Motor neuron (in vitro differentiated cells): ENCODE measurements at regions not wholly inside any gene's neighbourhood (a gene's known extent, or its start where the extent isn't known, plus 50 kb on each side); places are given as distances from the start of the nearest gene placed in this dataset.

Experiments used
- ATAC-seq, 8 experiments: fragments of 200-7000 bp; cut with Tn5 transposase; replicated peaks in 6 of 8; 2 replicates each; pipeline ENCODE4 v1.8.0; 2021; ENCODE audit warnings: mild to moderate bottlenecking in 8 of 8, moderate library complexity in 8 of 8
- H3K27ac ChIP-seq, 2 donors: fragments of 250-450 bp; sonication (Bioruptor Pico); 2 replicates each; pipeline ENCODE4 v1.9.0; 2021; ENCODE audit warnings: antibody characterized with exemption in 2 of 2, mild to moderate bottlenecking in 2 of 2, moderate library complexity in 1 of 2
- H3K4me1 ChIP-seq, 2 donors: fragments of 250-450 bp; sonication (Bioruptor Pico); replicated peaks in 1 of 2; 2 replicates each; pipeline ENCODE4 v1.6.1; 2021; ENCODE audit warnings: antibody characterized with exemption in 2 of 2, mild to moderate bottlenecking in 2 of 2, moderate library complexity in 1 of 2
- H3K4me3 ChIP-seq, 5 donors: fragments of 250-450 bp; sonication (Bioruptor Pico); 2 replicates each; pipeline ENCODE4 v1.9.0; 2021; ENCODE audit warnings: antibody characterized with exemption in 5 of 5, mild to moderate bottlenecking in 5 of 5, moderate library complexity in 4 of 5
- WGBS, 10 experiments: fragments of 450-650 bp; shearing (Covaris generic); methylation state at CpG; one replicate each; pipeline ENCODE4 v1.0.0; 2022; 5-methylcytosine and 5-hydroxymethylcytosine counted together
- in situ Hi-C, 9 experiments: fragments of 400-800 bp; cut with MboI; loops; one replicate each; pipeline ENCODE4 v1.15.0; 2021; ENCODE audit warnings: low sequenced_read_pairs in 9 of 9, low pct_unique_long_range_greater_than_20kb in 2 of 9; ENCODE audit not compliant: unreplicated experiment in 9 of 9

DNA sequence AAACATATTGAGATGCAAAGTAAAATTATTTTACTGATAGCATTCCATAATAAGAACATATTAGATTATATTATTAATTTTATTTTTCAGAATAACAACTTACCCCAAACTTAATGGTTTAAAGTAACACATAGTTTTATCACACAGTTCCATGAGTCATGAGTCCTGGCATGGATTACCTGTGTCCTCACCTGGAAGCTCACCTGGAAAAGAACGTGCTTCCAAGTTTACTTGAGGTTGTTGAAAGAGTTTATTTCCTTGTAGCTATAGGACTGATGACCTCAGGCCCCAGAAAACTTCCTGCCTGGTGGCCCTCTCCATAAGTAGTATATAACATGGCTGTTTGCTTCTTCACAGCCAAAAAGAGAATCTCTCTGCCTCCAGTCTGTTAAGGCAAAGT, 254.6 kb downstream of the TFEC start:
- H3K27ac ChIP-seq: no peak overlapping the region

DNA sequence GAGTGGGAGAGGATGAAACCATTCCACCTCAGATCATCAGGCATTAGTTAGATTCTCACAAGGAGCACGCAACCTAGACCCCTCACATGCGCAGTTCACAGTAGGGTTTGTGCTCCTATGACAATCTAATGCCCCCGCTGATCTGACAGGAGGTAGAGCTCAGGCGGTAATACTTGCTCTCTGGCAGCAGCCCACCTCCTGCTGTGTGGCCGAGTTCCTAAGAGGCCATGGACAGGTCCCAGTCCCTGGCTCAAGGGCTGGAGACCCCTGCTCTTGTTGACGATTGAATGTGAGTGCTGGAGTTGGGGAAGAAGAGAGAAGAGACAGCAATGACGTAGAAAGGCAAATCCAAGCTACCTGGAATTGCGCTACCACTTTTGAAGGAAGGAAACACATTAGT, 267.2 kb downstream of the TFEC start:
- WGBS, 10 experiments: 61 to 100% (median 91%) methylated on average over 1 to 7 of the region's 8 CpGs
- Histone ChIP-seq H3K4me1 (no peaks in the 10 kb centered on the region), H3K4me3 (no peak overlapping the region), H3K27ac (no peak overlapping the region)
- in situ Hi-C loops: no loop called here
- no peak for ATAC-seq

More for the DNA sequence above, 254.6 kb downstream of the TFEC start:
- ATAC-seq: no peak
- H3K4me3 ChIP-seq: no peak overlapping the region
- no peaks in the 10 kb centered on the region for H3K4me1 ChIP-seq
- in situ Hi-C loops: no loop called here
- 0 to 100% (median 80%) methylated on average over 1 of the region's 1 CpG; no CpG with 5 or more reads in 3 of the 10 experiments for WGBS, 10 experiments

DNA sequence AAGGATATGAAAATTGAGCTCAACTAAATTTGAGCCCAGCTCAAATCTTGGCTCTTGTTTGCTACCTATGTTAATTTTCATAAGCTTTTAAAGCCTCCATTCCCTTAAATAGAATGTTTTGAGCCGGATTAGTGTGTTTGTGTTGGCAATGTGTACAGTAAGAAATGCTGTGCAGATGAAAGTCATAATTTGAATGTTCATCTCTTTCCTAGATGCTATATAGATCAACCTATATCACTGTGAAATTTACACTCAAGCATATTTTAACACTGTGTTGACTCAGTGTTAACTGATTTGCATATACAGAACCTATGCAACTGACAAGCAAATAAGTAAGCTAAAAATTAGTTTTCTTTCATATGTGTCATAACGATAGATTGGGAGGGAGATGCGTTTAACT, 272.5 kb downstream of the TFEC start:
- WGBS, 10 experiments: 0 to 100% (median 68%) methylated on average over 1 to 3 of the region's 3 CpGs; no CpG with 5 or more reads in 3 of the 10 experiments
- H3K4me3 ChIP-seq: no peak overlapping the region
- H3K27ac ChIP-seq: no peak overlapping the region
- no peaks in the 10 kb centered on the region for H3K4me1 ChIP-seq
- ATAC-seq: peak in 1 of 8 experiments; percentile 91
- in situ Hi-C loops: no loop called here

DNA sequence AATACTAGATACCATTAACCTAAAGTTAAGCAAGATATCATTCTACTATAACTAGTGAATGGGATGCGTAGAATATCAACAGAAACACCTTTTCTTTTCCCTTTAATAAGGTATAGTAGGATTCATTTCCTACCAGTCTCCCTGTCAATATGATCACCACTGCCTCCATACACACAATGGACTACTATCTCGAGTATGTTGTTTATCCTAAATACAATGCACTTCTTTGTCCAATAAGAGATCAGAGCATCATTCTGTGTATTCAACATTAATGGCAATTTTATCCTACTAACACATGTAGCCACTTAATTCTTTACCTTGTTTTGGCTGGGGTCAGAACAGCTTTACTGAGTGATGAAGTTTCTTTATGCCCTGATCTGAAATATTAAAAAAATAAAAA, 276.3 kb downstream of the TFEC start:
- WGBS, 10 experiments: 65 to 100% (median 90%) methylated on average over 1 to 2 of the region's 2 CpGs; no CpG with 5 or more reads in 2 of the 10 experiments
- Histone ChIP-seq H3K27ac (no peak overlapping the region), H3K4me1 (no peaks in the 10 kb centered on the region), H3K4me3 (no peak overlapping the region)
- no peak for ATAC-seq
- in situ Hi-C loops: no loop called here

DNA sequence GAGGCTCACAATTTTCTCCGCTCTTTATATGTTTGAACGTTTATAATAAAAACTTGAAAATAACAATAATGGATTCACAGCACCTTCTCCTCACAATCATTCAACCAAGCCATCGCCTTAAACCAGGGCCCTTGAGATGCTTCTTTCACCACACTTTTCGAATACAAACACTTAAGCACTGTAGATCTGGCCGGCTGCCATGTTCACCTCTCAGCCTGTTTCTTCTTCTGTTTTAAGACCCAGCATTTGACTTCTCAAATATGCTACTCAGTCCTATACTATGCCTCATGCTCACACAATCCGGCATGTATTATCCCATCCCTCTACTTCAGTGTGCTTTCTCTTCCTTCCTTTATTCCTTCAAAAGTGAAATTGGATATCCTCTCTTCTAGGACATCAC, 280.6 kb downstream of the TFEC start:
- WGBS, 10 experiments: 53 to 93% (median 86%) methylated on average over 1 to 6 of the region's 6 CpGs
- H3K4me1 ChIP-seq: peaks cover 0 to 3% of the 10 kb centered on the region in 2 donors
- in situ Hi-C loops: no loop called here
- H3K27ac ChIP-seq: no peak overlapping the region
- no peak for ATAC-seq
- no peak overlapping the region for H3K4me3 ChIP-seq

DNA sequence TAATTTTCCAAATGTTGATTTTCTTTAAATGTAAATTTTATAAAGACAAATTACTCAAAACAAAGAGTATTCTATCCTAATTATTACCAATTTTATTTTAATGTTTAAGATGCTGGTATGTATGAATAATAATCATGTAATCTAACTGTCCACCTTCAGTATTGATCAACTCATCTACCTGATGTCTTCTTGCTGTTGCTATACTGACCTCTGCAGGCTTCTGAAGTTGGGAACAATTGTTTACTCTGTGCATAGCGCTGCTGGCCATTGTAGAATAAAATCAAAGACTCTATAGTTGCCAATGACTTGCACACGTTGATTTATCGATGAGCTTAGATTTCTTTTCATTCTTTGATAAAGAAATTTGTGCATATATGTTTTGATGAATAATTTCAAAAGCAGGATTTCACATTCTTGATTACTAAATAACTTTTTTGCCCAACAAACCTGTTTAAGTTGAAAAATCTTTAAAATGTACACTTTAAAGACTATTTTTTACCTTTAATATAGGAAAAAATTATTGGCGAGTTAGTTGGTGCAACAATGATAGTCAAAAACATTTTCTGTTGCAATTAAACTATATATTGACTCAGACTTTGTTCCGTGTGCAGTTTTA, 282.3 kb downstream of the TFEC start:
- peak in 3 of 8 experiments; percentile 43 to 60 (median 60) for ATAC-seq
- no peak overlapping the region for H3K4me3 ChIP-seq
- in situ Hi-C loops: no loop called here
- peaks cover 0 to 3% of the 10 kb centered on the region in 2 donors for H3K4me1 ChIP-seq
- 28 to 82% (median 51%) methylated on average over 2 to 5 of the region's 5 CpGs for WGBS, 10 experiments
- H3K27ac ChIP-seq: no peak overlapping the region

DNA sequence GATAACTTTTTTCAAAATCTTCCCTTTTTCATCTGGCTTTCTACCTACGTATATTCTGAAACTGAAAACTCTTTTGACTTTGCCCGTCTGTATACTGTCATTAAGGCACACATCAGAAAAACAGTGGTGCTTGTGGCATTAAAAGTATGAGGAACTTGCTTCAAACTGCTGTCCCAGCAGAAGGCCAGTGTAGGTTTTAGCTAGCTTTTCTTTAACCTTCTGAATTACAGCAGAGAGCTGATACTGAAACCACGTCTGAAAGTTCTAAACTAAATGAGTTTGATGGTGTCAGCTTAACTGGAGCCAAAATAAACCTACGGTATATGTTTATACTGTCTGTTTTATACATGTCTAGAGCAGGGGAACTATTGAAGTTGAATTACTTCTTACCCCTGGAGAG, 283.4 kb downstream of the TFEC start:
- WGBS, 10 experiments: 42 to 100% (median 76%) methylated on average over 1 to 4 of the region's 4 CpGs
- ATAC-seq: no peak
- Histone ChIP-seq H3K4me3 (no peak overlapping the region), H3K4me1 (peaks cover 0 to 3% of the 10 kb centered on the region in 2 donors), H3K27ac (no peak overlapping the region)
- in situ Hi-C loops: no loop called here

DNA sequence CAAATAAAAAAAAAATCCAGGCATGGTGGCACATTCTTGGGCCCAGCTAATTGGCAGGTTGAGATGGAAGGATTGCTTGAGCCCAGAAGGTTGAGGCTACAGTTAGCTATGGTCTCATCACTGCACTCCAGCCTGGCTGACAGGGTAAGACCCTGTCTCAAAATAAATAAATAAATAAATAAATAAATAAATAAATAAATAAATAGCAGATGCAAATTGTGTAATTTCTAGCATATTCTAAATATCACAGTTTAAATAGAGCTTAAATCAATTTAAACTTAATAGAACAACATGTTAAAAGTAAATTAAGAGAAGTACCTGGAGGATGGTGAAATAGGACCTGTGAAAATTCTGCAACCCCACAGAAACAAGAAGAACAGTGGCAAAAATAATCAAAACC, 290.5 kb downstream of the TFEC start:
- H3K4me1 ChIP-seq: no peaks in the 10 kb centered on the region
- H3K4me3 ChIP-seq: no peak overlapping the region
- no peak overlapping the region for H3K27ac ChIP-seq
- in situ Hi-C loops: no loop called here
- ATAC-seq: no peak

DNA sequence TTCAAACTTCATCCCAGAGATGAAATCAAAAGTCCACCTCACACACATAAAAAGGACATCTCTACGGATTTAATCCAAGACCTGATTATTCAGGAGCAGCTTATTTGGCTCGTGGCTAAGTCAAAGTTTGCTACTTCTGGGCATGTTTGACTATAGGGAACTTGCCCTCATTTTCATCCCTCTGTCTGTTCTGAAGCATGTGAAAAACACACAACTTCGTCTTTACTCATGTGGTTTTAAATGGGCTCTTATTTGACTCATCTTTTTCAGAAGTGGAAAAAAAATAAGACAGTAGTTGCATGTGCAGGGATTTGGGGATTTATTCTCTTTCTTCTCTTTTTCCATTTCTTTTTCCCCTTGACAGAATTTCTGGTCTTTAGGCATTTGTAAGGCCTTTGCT, 295.9 kb downstream of the TFEC start:
- in situ Hi-C loops: no loop called here
- H3K27ac ChIP-seq: no peak overlapping the region
- peaks cover 0 to 18% of the 10 kb centered on the region in 2 donors for H3K4me1 ChIP-seq
- WGBS, 10 experiments: 28 to 100% (median 86%) methylated on average over 1 to 3 of the region's 3 CpGs; no CpG with 5 or more reads in 1 of the 10 experiments
- H3K4me3 ChIP-seq: no peak overlapping the region
- ATAC-seq: no peak

DNA sequence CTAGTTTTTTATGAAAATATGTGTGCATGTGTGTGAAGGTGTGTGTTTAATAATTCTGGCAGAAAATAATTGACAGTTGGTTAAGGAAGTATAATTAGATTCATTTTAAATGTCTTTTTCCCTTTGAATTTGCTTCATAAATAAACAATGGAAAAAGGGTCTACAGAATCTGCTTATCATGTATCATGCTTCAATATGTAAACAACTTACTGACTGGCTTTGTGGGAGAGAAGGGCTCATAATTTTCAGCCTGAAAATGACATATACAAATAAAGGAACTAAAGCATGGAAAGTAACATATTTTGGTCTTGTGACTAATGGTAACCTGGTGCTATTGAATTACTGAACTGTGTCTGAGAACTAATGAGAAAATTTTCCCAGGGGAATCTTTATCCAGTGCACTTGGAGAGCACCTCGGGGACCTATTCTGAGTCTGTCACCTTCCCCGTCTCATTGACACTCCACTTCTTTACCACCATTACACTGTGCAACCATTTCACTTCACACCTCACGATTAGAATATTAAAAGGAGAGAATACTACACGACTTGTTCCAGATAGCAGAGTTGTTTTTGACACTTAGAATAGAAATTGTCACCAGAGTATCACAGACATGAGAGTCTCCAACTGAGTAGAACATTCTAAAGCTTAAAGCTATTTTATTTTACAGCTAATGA, 298.6 kb downstream of the TFEC start:
- no peak overlapping the region for H3K27ac ChIP-seq
- 10 to 100% (median 66%) methylated on average over 1 to 4 of the region's 4 CpGs; no CpG with 5 or more reads in 1 of the 10 experiments for WGBS, 10 experiments
- H3K4me1 ChIP-seq: peaks cover 0 to 24% of the 10 kb centered on the region in 2 donors
- no peak overlapping the region for H3K4me3 ChIP-seq
- ATAC-seq: peak in 3 of 8 experiments; percentile 42 to 47 (median 44)
- in situ Hi-C loops: no loop called here

DNA sequence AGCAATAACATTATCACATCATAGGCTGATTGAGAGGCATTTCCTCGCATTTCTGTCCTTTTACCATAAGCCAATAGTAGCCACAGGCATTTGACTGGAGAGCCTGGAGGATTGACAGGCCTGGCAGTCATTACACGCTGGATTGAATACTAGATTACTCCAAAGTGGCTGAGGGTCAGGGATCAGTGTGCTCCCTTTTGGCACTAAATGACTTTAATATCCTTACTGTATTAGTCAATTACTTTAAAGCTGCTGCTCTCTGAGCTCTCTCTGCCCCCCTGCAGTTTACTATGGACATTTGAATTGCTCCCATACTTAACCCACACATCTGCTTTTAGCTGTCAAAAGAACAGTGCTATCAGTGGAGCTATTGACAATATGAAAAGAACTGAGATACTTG, 302.0 kb downstream of the TFEC start:
- in situ Hi-C loops: no loop called here
- ATAC-seq: peak in 1 of 8 experiments; percentile 22
- 0 to 83% (median 55%) methylated on average over 1 to 2 of the region's 2 CpGs; no CpG with 5 or more reads in 6 of the 10 experiments for WGBS, 10 experiments
- peaks cover 0 to 31% of the 10 kb centered on the region in 2 donors for H3K4me1 ChIP-seq
- no peak overlapping the region for H3K27ac ChIP-seq
- H3K4me3 ChIP-seq: no peak overlapping the region

DNA sequence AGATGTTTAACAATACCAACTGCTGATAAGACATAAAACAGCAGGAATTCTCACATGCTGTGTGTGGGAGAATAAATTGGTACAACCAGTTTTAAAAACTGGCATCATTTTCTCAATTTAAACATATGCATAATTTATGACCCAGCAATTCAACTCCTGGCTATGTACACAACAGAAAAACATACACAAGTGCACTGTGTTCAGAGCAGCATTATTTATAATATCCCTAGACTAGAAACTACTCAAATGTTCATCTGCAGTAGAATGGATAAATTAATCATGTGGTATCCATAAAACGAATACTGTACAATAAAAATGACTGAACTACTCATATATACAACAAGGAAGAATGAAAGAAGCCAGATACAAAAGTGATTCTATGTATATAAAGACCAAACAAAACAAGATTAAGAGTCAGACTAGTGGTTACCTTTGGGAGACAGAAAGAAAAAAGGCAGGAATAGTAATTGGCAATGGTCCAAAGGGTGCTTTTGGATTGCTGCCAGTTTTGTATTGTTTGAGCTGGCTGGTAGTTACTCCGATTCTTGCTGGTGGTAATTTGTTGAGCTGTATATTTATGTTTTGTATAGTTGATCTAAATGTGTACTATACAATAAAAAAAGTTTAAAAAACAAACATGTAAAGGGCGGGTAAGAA, 306.0 kb downstream of the TFEC start:
- no peak overlapping the region for H3K27ac ChIP-seq
- in situ Hi-C loops: no loop called here
- WGBS, 10 experiments: 48 to 90% (median 63%) methylated on average over 1 to 3 of the region's 3 CpGs
- no peak overlapping the region for H3K4me3 ChIP-seq
- H3K4me1 ChIP-seq: peaks cover 0 to 30% of the 10 kb centered on the region in 2 donors
- peak in 2 of 8 experiments; percentile 32 to 57 for ATAC-seq

DNA sequence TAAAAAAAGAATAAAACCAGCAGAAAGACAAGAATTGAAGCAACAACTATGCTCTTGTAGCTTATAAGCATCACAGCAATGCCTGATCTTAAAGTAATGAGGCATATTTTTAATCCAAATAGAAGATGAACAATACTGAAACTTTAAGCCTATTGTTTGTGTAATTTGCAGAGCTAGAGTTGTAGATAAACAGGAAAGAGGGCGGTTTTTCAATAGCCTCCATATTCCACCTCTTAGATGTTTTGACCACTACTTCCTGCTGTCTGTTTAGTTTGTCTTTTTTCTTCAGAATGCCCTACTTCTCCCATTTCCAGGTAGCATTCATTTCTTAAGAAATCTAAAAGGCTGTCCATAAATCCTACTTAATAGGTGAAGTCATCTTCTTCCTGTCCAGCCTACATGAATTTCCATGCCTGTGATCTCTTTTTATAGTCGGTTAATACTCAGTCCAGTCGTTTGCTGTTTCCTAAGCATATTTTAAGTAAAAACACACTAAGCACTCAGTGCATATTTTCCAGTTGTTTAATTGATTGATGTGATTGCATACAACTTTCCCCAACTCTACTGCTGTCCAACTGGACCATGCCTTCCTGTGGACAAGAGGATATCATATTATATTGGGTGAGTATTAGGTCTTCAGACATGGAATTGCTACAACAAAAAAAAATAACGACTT, 308.1 kb downstream of the TFEC start:
- whole genome bisulfite sequencing, 10 experiments: 7 to 95% (median 77%) methylated on average over 1 to 4 of the region's 4 CpGs
- in situ Hi-C loops: no loop called here
- peaks cover 0 to 25% of the 10 kb centered on the region in 2 donors for H3K4me1 ChIP-seq
- no peak overlapping the region for H3K27ac ChIP-seq
- H3K4me3 ChIP-seq: no peak overlapping the region
- ATAC-seq: peak in 3 of 8 experiments; percentile 34 to 89 (median 83)
